Fibroblast of lung (primary cell): ENCODE measurements at regions not wholly inside any gene's neighbourhood (a gene's known extent, or its start where the extent isn't known, plus 50 kb on each side); places are given as distances from the start of the nearest gene placed in this dataset.

Experiments
- CTCF ChIP-seq, 2 donors: IDR thresholded peaks in 1 of 2; conservative IDR thresholded peaks in 1 of 2; 1 replicate in 1 of 2; 2 replicates in 1 of 2; pipeline ENCODE4 v1.5.1; 2011 to 2012; ENCODE audit warnings: low read length in 2 of 2, control low read depth in 1 of 2, inconsistent platforms in 1 of 2, low read depth in 1 of 2, mild to moderate bottlenecking in 1 of 2
- EZH2 ChIP-seq: IDR thresholded peaks from 2 replicates; pipeline ENCODE4 v1.5.1; 2012; ENCODE audit warnings: low read length, control low read depth, mild to moderate bottlenecking; ENCODE audit errors: missing control alignments

- TF ChIP-seq CTCF (conservative IDR thresholded peaks at IDR 0.05 in 1 of 2, IDR thresholded peaks at IDR 0.05 in 1 of 2; ENCODE audit: low read depth in 1 of 2, low read length in 2 of 2): no peak
- no peak for TF ChIP-seq EZH2
Observed at GRCh38 chr11:81004576-81004975, 1563.7 kb upstream of the TENM4 start.
